Stimulated activated naive CD4-positive, alpha-beta T cell (primary cell): ENCODE measurements at regions not wholly inside any gene's neighbourhood (a gene's known extent, or its start where the extent isn't known, plus 50 kb on each side); places are given as distances from the start of the nearest gene placed in this dataset.

ENCODE experiments used
- DNase-seq, 6 experiments: peaks; one replicate each; lab custom pipeline; 2025; lab: John Stamatoyannopoulos, UW

DNA sequence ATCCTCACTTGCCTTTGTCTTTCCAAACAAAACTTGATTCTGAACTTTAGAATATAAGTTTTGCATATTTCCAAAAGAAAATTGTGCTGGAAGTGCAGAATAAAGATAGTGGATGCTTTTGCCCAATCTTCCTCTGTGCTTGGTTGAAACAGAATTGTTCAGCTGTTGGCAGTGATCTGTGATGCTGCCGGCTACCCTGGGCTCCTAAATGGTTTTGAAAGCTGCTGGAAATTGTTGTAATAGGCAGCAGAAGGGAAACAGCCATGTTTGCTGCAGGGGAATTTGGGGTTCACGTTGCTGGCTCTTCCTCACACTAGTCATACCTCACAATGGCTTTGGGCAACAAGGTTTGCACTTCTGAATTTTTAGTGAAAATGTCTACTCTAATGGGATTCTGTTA lies 398.0 kb downstream of the RAPGEF2 start:
- DNase-seq = no peak

GRCh38 chr4:159503236-159504008 lies 400.5 kb downstream of the RAPGEF2 start:
- DNase-seq = no peak

DNA sequence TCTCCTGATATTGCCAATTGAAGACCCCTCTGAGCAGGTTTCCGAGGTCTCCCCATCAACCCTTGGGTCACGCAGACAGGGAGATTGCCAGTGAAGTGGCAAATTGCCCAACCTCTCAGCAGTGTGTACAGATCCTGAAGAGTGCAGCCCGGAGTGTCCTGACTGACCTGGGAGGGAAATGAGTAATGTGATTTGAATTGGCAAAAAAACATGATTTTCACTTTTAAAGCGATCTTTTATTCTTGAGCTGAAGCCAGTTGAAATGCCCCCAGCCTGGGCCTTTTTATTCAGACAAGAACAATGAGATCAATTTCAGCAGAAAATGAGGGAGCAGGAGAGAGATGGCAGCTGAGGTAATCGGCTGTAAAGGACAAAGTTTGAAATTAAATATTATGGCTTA lies 401.8 kb downstream of the RAPGEF2 start:
- no peak for DNase-seq

DNA sequence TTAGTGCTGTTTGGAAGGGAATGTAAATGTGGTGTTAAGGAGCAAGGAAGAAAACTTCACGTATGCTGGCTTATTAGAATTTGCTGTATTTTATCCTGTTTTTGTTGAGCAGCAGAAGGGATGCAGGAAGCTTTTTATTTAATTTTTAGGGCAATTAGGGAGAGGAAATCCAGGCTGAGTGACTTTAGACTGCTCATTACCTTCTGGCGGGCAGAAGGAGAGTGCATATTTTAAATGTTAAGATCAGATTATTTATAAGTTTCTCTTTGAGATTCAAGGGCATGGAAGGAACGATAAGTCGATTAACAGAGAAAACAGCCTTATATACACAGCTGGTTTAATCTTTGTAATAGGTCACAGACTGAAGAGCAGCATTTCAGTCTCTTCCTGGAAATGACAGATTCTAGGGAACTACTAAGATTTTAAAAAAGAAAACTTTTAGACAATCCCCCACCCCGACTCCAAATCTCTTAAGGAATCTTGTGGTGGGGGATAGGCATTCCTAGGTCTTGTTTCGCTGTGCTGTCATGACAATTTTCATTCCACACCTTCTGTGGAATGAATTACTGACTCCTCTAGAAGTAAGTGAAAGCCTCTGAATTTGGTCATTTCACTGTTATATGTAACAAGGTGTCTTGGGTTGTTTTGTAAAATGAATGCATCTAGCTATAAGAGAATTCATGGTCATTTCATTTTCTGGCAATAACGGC lies 402.5 kb downstream of the RAPGEF2 start:
- DNase-seq = no peak

GRCh38 chr4:159506801-159507517 lies 404.1 kb downstream of the RAPGEF2 start:
- no peak for DNase-seq

DNA sequence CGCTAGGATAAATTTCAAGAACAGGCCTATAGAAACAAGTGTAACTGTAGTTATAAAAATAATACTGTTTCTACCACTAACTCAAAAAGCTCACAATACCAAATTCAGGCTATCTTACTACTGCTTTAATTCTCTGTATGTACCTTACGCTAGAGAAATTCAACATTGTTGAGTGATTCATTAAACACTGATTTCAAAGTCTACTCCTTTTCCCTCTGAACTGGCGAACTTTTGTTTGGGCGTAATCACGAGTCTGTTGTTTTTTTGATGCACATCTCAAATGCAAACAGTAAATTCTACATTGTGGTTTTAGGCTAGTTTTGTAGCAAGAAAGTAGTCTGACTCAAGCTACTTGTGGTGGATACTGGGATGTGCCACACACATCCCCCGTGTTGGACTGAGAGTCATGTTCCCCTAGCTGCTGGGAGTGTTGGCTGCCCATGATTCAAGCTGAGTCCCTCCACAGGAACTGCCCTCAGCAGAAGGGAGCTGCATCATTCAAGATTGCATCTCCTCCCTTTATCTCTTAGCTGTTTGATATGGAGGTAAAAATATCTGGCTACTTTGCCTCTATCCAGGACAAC lies 406.1 kb downstream of the RAPGEF2 start:
- DNase-seq = no peak

- DNase-seq = no peak
Measured at GRCh38 chr4:159512348-159512747, 409.5 kb downstream of the RAPGEF2 start.

DNA sequence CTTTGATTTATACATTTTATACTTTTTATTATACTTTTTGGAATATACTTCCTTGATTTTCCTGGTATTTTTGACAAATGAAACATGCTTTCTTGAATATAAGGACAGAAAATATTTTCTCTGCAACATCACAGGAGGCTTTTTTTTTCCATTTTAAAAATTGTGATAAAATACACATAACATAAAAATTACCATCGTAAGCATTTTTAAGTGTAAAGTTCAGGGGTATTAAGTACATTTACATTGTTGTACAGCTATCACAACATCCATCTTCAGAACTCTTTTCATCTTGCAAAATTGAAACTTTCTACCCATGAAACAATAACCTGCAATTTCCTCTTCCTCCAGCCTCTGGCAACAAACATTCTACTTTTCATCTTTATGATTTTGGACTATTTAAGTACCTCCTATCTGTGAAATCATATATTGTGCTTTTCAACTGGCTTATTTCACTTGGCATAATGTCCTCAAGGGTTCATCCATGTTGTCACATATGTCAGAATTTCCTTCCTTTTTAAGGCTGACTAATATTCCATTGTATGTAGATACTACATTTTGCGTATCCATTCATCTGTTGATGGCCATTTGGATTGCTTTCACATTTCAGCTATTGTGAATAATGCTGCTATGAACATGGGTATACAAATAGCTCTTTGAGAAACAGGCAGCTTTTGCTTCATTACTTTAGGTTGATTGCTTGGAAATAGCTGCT lies 412.6 kb downstream of the RAPGEF2 start:
- no peak for DNase-seq

DNA sequence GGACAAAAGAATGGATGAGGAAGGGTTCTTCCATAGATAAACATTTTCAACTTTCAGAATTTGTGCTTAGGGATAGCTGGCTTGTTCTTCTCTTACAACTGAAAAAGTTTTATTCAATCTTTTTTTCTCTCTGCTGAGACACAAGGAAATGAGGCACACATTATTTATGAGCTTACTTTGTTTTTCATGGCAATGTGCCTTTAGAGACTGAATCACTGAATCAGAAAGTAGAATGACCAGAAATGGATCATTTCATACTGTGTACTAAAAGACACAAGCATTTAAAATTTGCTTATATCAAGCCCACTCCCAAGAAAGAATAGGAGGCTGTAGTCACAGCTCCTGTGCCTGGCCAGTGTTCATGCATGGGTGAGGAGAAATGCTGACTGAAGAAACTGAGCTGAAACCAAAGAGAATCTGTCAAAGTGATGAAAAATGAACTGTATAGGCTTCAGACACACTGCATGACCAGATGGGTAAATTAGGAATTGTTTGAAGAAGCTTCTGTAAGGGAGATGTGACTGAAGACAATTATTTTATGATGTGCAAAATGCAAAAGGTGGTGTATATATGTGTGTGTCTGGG lies 413.8 kb downstream of the RAPGEF2 start:
- no peak for DNase-seq

GRCh38 chr4:159520074-159520473 lies 417.2 kb downstream of the RAPGEF2 start:
- DNase-seq = no peak

DNA sequence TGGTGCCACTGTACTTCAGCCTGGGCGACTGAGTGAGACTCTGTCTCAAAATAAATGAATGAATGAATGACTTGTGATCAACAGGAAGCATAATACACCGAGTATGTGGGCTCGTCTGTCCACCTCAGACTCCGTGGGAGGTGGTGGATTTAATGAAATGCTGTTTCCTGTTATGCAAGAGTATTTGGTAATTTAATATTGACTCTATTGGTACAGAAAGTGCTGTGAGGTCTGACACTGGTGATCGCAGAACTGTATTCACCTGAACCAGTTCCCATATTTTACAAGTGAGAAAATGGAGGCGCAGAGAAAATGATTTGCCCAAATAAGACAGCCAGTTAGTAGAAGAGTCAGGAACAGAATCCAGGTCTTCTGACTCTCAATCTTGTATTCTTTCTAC lies 423.3 kb downstream of the RAPGEF2 start:
- no peak for DNase-seq

GRCh38 chr4:159534655-159535054 lies 431.8 kb downstream of the RAPGEF2 start:
- DNase-seq = no peak

- DNase-seq = no peak
Measured at GRCh38 chr4:159538556-159538955, 435.7 kb downstream of the RAPGEF2 start.

DNA sequence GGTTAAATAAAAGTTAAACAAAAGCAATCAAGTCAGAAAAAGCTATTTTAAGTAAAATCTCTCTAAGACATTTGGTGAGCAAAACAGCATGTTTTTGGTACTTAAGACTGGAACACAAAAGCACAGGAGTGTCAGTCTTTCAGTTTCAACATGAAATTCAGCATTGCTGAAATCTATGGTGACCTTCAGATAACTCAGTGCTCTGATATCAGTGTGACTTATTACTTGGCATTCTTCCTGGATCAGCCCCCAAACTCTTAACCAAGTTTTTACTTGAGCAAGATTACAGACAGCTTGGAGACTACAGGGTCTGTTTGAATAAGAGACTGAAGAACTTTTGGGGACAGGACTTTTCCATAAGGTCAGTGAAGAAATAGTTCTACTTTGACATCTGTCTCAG lies 437.2 kb downstream of the RAPGEF2 start:
- DNase-seq = no peak

GRCh38 chr4:159540501-159540900 lies 437.6 kb downstream of the RAPGEF2 start:
- no peak for DNase-seq

- DNase-seq = no peak
Measured at GRCh38 chr4:159541143-159541542, 438.3 kb downstream of the RAPGEF2 start.

GRCh38 chr4:159542296-159542695 lies 439.4 kb downstream of the RAPGEF2 start:
- no peak for DNase-seq

DNA sequence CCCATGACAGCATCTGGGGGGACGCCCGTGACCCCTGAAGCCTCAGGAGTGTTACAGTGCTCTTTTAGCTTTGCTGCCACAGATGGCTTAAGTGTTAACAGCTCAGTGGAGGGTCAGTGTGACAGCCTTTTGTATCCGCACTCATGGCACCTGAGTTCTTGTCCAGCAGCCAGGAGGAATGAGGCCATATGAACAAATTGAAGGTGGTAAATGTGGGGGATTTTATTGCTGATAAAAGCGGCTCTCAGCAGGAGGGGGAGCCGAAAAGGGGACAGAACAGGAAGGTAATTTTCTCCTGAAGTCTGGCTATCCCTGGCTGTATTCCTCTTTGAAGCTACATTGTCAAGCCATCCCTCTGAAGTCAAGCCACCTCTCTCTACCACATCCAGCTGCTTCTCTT lies 441.0 kb downstream of the RAPGEF2 start:
- no peak for DNase-seq

GRCh38 chr4:159545556-159545955 lies 442.7 kb downstream of the RAPGEF2 start:
- DNase-seq = no peak

DNA sequence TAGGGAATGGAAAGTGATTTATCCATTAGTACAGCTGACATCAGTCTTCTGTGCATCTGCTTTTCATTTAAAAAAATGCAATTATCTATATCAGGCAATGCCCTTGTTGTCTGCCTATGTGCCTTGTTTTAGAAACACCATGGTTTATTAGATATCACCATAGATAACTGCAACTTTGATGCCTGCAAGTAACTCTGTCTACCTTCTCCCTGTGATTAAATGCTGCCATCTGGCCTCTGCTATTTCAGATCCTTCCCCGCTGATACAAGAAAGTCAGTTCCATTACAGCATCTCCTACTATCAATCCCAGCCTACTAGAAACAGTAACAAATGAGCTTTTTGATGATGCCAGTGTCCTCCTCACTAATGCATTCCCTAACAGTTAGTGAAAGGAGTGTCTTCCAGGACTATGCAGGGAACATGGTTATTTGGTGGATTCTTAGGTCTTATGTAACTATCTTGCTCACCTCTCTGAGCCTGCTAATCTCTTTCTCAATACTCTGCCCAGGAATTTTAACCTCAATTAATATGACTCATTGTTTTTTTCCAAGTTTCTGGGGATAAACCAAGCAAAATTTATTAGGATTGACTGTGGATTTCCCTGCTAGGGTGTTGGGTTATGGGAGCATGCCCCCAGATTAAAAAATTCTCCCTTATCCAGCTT lies 444.9 kb downstream of the RAPGEF2 start:
- DNase-seq = no peak

GRCh38 chr4:159549098-159549518 lies 446.2 kb downstream of the RAPGEF2 start:
- no peak for DNase-seq
